Astrocyte of the cerebellum (primary cell): ENCODE measurements at regions not wholly inside any gene's neighbourhood (a gene's known extent, or its start where the extent isn't known, plus 50 kb on each side); places are given as distances from the start of the nearest gene placed in this dataset.

Experiments used
- DNase-seq: peaks from one replicate; pipeline ENCODE4 v3.0.0-alpha.2; 2011; ENCODE audit warnings: low read depth
- H3K4me3 ChIP-seq: 2 replicates; pipeline ENCODE4 v1.5.1; 2011; ENCODE audit warnings: mild to moderate bottlenecking, low read depth, low read length, moderate library complexity
- CTCF ChIP-seq: IDR thresholded peaks from 2 replicates; pipeline ENCODE4 v1.5.1; 2012; ENCODE audit warnings: low read length, low read depth, moderate library complexity, mild to moderate bottlenecking; ENCODE audit errors: missing control alignments
- in situ Hi-C: cut with HindIII; loops from 2 replicates; pipeline ENCODE4 v1.10.0; 2017; ENCODE audit warnings: low sequenced_read_pairs

DNA sequence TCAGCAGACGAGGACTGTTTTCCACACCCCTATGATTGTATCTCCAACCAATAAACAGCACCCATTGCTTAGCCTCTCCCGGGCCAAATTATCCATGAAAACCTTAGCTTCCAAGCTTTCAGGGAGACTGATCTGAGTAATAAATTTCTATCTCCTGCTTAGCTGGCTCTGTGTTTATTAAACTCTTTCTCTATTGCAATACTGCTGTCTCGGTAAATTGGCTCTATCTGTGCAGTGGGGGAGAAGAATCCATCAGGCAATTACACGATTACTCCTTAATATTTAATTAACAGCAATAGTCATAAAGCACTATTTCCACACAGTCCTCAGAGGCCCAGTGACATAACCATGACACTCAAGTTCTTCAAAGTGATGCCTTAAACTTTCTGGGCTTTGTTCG is 1122.8 kb downstream of the TYW1 start:
- no peak for TF ChIP-seq CTCF
- DNase-seq = no peak
- in situ Hi-C loops = no loop called here
- no peak overlapping the region for H3K4me3 ChIP-seq

GRCh38 chr7:68121056-68121455 is 1124.4 kb downstream of the TYW1 start:
- in situ Hi-C loops = no loop called here
- no peak for TF ChIP-seq CTCF
- no peak overlapping the region for H3K4me3 ChIP-seq
- DNase-seq = no peak

- H3K4me3 ChIP-seq = no peak overlapping the region
- in situ Hi-C loops = no loop called here
- TF ChIP-seq CTCF = no peak
- no peak for DNase-seq
These were observed 1125.0 kb downstream of the TYW1 start for GRCh38 chr7:68121655-68122054.

DNA sequence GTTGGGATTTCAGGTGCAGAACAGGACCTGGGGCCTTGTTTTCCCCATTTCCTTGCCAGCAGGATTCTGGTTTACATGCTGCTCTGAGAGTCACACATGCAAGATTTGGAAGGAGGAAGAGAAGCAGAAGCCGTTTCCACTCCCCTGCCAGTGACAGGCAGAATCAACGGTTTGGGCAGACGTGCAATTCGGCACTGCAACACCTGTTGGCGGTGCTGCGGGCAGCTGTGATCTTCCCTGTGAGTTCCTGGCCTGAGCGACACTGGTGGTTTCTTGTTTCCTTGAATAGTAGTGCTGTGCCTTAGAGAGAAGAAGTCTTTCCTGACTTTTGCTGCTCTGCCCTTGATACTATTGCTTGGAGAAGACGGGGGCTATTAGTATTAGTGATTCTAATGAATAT is 1126.2 kb downstream of the TYW1 start:
- in situ Hi-C loops = no loop called here

GRCh38 chr7:68125168-68125567 is 1128.5 kb downstream of the TYW1 start:
- no peak for DNase-seq
- TF ChIP-seq CTCF = no peak
- in situ Hi-C loops = no loop called here
- H3K4me3 ChIP-seq = no peak overlapping the region

More for the DNA sequence above, 1126.2 kb downstream of the TYW1 start:
- DNase-seq = no peak
- TF ChIP-seq CTCF = no peak
- no peak overlapping the region for H3K4me3 ChIP-seq

- TF ChIP-seq CTCF = no peak
- no peak overlapping the region for H3K4me3 ChIP-seq
- DNase-seq = no peak
- in situ Hi-C loops = no loop called here
These were observed 1136.4 kb downstream of the TYW1 start for GRCh38 chr7:68133045-68133444.

DNA sequence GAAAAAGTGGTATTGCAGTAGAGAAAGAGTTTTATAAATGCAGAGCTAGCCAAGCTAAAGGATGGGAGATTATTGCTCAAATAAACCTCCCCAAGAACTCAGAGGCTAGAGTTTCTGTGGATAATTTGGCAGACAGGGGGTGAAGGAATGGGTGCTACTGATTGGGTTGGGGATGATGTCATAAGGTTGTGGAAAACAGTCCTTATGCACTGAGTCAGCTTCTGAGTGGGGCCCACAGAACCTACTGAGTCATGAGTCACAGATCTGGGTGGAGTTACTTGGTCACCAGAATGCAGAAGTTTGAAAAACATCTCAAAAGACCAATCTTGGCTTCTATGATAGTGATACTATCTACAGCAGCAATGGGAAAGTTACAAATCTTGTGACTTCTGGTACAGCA is 1146.7 kb downstream of the TYW1 start:
- in situ Hi-C loops = no loop called here
- DNase-seq = no peak
- no peak for TF ChIP-seq CTCF
- no peak overlapping the region for H3K4me3 ChIP-seq
